Testis (tissue), 2 donors: ENCODE measurements at regions not wholly inside any gene's neighbourhood (a gene's known extent, or its start where the extent isn't known, plus 50 kb on each side); places are given as distances from the start of the nearest gene placed in this dataset.

Experiments
- DNase-seq: peaks from one replicate; pipeline ENCODE4 v3.0.0-alpha.2; 2019
- H3K27ac ChIP-seq, 2 donors: fragments of 200-600 bp; sonication (generic); one replicate each; pipeline ENCODE4 v1.5.1; 2019
- H3K27me3 ChIP-seq: fragments of 200-600 bp; sonication (generic); one replicate; pipeline ENCODE4 v1.5.1; 2019
- H3K36me3 ChIP-seq: fragments of 200-600 bp; sonication (generic); one replicate; pipeline ENCODE4 v1.5.1; 2017; ENCODE audit warnings: low read depth; ENCODE audit errors: missing control alignments
- H3K4me1 ChIP-seq: fragments of 200-600 bp; sonication (generic); one replicate; pipeline ENCODE4 v1.5.1; 2019
- H3K4me3 ChIP-seq, 2 donors: fragments of 200-600 bp; sonication (generic); one replicate each; pipeline ENCODE4 v1.5.1; 2017 to 2019
- H3K9me3 ChIP-seq: fragments of 200-600 bp; sonication (generic); one replicate; pipeline ENCODE4 v1.5.1; 2017
- CTCF ChIP-seq, 3 experiments: fragments of 450-650 bp in 2 of 3; fragments of 200-600 bp in 1 of 3; sonication (generic) in 1 of 3; IDR thresholded peaks; one replicate each; pipeline ENCODE4 v1.5.1; 2016 to 2019; ENCODE audit warnings: antibody characterized with exemption in 3 of 3, mild to moderate bottlenecking in 2 of 3, moderate library complexity in 1 of 3
- POLR2A ChIP-seq: fragments of 450-650 bp; IDR thresholded peaks from one replicate; pipeline ENCODE4 v1.6.1; 2017; ENCODE audit warnings: antibody characterized with exemption, mild to moderate bottlenecking, moderate library complexity
- WGBS, 2 donors: methylation state at CpG; one replicate each; pipeline ENCODE4 v1.1.5; 2018; 5-methylcytosine and 5-hydroxymethylcytosine counted together
- intact Hi-C: fragments of 100-400 bp; cut with DNase I; formaldehyde crosslinking; loops from one replicate; pipeline ENCODE4 v1.15.1; 2023; ENCODE audit warnings: low total_unique reads

DNA sequence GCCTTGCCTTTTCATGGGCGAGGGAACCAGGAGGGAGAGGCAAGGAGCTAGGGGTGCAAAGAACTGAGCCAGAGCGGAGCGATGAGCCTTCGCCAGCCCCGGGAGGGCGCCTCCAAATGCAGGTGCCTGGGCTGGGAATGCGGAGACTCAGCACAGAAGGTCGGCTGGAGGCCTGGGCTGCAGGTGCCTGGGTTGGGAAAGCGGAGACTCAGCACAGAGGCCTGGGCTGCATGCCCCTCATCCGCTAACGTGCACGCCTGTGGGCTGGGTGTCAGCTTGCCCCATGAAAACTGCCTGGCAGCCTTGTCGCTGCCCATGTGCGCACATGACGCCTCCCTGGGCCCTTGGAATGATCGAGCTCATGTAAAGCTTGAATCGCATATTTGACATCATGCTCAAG, 51.8 kb downstream of the POM121L12 start:
- 67 to 81% methylated on average over 9 to 17 of the region's 17 CpGs for WGBS, 2 donors
- intact Hi-C loops, result no loop called here
- H3K36me3 ChIP-seq, result no peaks in the 10 kb centered on the region
- H3K27me3 ChIP-seq, result no peaks in the 10 kb centered on the region
- H3K4me3 ChIP-seq, result no peak overlapping the region
- no peak for DNase-seq
- no peak overlapping the region for H3K27ac ChIP-seq
- H3K4me1 ChIP-seq, result no peaks in the 10 kb centered on the region
- no peaks in the 10 kb centered on the region for H3K9me3 ChIP-seq
- TF ChIP-seq POLR2A, result no peak
- no peak for TF ChIP-seq CTCF (IDR thresholded peaks at IDR 0.05)

DNA sequence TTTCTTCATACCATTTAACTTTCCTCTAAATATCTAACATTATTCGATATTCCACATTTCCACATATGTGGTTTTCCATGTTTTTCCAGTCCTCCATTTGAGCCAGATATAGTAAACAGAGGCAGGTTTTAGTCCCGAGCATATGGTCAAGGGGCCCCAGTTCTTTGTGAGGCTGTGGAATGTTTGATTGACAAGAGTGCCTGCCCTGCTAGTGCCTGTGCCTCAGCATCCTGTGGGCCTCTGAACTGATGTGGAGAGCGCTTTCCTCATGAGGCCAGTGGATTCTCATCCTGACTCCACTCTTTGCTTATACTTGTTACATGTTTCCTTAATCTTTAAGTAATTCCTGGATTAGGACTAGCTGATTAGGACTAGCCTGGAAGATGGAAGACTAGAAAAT, 58.8 kb downstream of the POM121L12 start:
- H3K9me3 ChIP-seq, result no peaks in the 10 kb centered on the region
- DNase-seq, result no peak
- WGBS, 2 donors, result 82 to 88% methylated on average over 3 of the region's 3 CpGs
- no peak overlapping the region for H3K27ac ChIP-seq
- TF ChIP-seq POLR2A, result no peak
- TF ChIP-seq CTCF (IDR thresholded peaks at IDR 0.05), result no peak
- intact Hi-C loops, result no loop called here
- H3K27me3 ChIP-seq, result no peaks in the 10 kb centered on the region
- H3K4me3 ChIP-seq, result no peak overlapping the region
- no peaks in the 10 kb centered on the region for H3K36me3 ChIP-seq
- no peaks in the 10 kb centered on the region for H3K4me1 ChIP-seq

DNA sequence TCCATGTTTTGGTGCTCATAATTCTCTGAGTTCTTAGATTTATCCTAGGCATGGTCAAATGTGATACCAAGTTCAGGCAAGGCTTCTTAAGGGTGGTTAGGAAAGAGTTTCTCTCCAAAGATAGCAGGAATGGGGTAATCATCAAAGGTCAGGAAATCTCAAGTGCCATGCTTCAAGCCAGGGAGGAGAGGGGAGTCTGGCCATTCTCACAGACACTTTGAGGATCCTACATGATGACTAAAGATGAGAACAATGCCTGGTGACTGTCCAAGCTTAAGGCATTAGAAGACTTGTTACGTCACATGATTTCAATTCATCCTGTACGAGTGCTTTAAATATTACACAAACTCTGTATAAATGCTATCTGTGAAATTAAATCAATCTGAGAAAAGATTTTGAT, 59.4 kb downstream of the POM121L12 start:
- Histone ChIP-seq H3K27ac (no peak overlapping the region), H3K4me1 (no peaks in the 10 kb centered on the region), H3K27me3 (no peaks in the 10 kb centered on the region), H3K36me3 (no peaks in the 10 kb centered on the region), H3K9me3 (no peaks in the 10 kb centered on the region), H3K4me3 (no peak overlapping the region)
- 91 to 94% methylated on average over 2 of the region's 2 CpGs for WGBS, 2 donors
- TF ChIP-seq CTCF (IDR thresholded peaks at IDR 0.05), result no peak
- TF ChIP-seq POLR2A, result no peak
- intact Hi-C loops, result no loop called here
- DNase-seq, result no peak

GRCh38 chr7:53095731-53096501, 60.5 kb downstream of the POM121L12 start:
- no peaks in the 10 kb centered on the region for H3K9me3 ChIP-seq
- H3K27me3 ChIP-seq, result no peaks in the 10 kb centered on the region
- no peaks in the 10 kb centered on the region for H3K36me3 ChIP-seq
- no peak for TF ChIP-seq POLR2A
- no peak for TF ChIP-seq CTCF (IDR thresholded peaks at IDR 0.05)
- H3K4me3 ChIP-seq, result no peak overlapping the region
- 46 to 52% methylated on average over 3 of the region's 3 CpGs for WGBS, 2 donors
- intact Hi-C loops, result no loop called here
- DNase-seq, result no peak
- no peak overlapping the region for H3K27ac ChIP-seq
- no peaks in the 10 kb centered on the region for H3K4me1 ChIP-seq

- no peak overlapping the region for H3K4me3 ChIP-seq
- H3K27ac ChIP-seq, result no peak overlapping the region
- TF ChIP-seq POLR2A (no peak), CTCF (IDR thresholded peaks at IDR 0.05) (no peak)
- H3K36me3 ChIP-seq, result no peaks in the 10 kb centered on the region
- H3K27me3 ChIP-seq, result no peaks in the 10 kb centered on the region
- intact Hi-C loops, result no loop called here
- H3K4me1 ChIP-seq, result no peaks in the 10 kb centered on the region
- H3K9me3 ChIP-seq, result no peaks in the 10 kb centered on the region
- 64 to 79% methylated on average over 4 of the region's 4 CpGs for WGBS, 2 donors
- no peak for DNase-seq
Measured at GRCh38 chr7:53100091-53100490, 64.7 kb downstream of the POM121L12 start.
